ENCODE measurements at regions not wholly inside any gene's neighbourhood (a gene's known extent, or its start where the extent isn't known, plus 50 kb on each side); places are given as distances from the start of the nearest gene placed in this dataset.

DNA sequence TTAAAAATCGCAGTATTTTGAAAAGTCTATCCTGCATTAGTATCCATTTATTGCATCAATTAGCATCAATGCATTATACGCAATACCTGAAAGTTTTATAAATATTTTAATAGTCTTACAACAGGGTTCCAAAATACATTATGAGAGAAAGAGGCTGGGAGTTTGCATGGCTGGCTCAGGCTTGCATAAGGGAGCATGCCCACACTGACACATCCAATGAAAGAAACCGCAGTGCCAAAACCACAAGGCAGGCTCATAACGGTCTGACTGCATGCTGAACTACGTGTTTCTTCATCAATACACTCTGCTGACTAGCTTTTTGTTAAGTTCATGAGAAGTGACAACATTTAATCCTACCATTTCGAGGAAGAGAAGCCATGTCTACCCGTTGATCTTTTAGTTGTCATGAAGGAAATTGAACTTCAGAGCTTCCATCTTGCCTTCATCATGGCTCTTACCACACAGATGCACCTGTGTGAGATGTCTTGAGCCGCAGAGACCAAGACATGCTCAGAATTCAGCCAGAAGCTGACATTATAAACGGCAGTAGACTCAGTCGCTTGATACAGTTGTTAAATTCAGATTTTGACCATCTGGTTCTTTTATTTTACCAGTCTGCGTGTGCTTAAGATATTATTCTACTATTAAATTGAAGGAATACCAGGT is 168.8 kb upstream of the FRG1 start:
- TF ChIP-seq, protein P1, sequence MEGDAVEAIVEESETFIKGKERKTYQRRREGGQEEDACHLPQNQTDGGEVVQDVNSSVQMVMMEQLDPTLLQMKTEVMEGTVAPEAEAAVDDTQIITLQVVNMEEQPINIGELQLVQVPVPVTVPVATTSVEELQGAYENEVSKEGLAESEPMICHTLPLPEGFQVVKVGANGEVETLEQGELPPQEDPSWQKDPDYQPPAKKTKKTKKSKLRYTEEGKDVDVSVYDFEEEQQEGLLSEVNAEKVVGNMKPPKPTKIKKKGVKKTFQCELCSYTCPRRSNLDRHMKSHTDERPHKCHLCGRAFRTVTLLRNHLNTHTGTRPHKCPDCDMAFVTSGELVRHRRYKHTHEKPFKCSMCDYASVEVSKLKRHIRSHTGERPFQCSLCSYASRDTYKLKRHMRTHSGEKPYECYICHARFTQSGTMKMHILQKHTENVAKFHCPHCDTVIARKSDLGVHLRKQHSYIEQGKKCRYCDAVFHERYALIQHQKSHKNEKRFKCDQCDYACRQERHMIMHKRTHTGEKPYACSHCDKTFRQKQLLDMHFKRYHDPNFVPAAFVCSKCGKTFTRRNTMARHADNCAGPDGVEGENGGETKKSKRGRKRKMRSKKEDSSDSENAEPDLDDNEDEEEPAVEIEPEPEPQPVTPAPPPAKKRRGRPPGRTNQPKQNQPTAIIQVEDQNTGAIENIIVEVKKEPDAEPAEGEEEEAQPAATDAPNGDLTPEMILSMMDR (IDR thresholded peaks at IDR 0.05; ENCODE audit: insufficient read depth, low read depth, low read length, missing control alignments): no peak
- DNase-seq (ENCODE audit: low read depth): no peak
- no peak overlapping the region for H3K4me3 ChIP-seq (ENCODE audit: low read depth, low read length)

DNA sequence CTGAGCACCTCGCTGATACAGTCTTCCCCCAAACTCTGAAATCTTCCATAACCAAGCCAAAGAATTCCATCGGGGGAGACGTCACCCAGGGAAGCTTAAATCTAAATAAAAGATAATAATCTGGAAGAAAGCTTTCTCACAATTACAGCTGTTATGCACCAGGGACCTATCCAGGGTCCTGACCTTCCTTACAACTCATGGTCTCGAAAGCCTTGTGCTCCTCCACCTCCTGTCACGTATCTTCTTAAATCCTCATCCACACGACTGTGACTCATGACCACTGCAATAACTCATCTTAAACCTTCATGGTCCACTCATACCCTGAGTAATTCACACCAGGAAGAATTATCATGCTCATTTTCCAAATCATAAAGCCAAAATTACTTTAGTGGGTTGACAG is 166.8 kb upstream of the FRG1 start:
- no peak overlapping the region for H3K4me3 ChIP-seq (ENCODE audit: low read depth, low read length)
- DNase-seq (ENCODE audit: low read depth): no peak
- TF ChIP-seq, protein P1 (IDR thresholded peaks at IDR 0.05; ENCODE audit: insufficient read depth, low read depth, low read length, missing control alignments): no peak

DNA sequence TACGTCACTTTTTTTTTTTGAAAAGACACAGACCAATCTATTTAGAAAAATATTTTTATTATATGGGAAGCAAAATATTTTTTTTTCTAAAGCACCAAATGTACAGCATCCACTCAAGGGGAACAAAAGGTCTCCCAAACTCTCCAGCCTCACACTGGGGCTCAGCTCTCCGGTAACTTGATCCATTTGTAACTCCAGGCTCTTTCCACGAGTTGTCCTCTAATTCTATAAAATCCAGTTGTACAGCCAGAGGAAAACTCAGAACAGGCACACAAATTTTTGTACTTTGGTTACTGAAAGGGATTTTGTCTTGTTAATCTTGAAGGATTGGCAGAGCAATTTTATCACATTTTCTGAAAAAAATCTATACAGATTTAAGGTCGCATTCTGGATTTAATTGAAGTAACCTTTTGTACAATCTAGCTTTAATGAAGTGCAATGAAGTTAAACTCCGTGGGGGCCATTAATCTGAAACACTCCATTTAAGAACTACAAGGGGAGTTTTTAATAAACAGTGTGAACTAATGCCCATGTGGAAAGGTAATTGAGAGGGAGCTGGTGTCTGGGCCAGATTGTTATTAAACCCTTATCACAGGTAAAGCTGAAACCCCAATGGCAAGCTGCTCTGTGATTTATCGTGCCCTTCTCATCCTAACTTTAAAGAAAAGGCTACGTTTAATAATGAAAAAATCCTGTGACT is 161.2 kb upstream of the FRG1 start:
- TF ChIP-seq, protein P1 (IDR thresholded peaks at IDR 0.05; ENCODE audit: insufficient read depth, low read depth, low read length, missing control alignments): no peak
- no peak overlapping the region for H3K4me3 ChIP-seq (ENCODE audit: low read depth, low read length)
- DNase-seq (ENCODE audit: low read depth): no peak

DNA sequence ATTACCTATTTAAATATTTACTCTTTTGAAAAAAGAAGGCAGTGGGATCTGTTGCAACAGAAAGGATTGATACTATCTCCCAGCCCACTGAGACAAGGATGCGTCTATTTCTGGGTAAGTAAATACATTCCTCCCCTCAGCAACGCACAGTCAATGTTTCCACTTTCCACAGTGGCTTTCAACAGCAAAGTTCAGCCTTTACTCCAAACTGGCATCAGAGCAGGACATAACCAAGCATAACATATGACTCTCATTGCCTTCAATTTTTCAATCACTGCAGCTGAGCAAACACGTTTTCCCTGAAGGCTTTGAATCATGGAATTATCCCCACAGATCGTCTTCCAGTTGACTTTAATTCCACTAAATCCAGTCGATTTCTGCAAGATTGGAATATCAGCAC is 160.3 kb upstream of the FRG1 start:
- no peak overlapping the region for H3K4me3 ChIP-seq (ENCODE audit: low read depth, low read length)
- no peak for DNase-seq (ENCODE audit: low read depth)
- TF ChIP-seq, protein P1 (IDR thresholded peaks at IDR 0.05; ENCODE audit: insufficient read depth, low read depth, low read length, missing control alignments): no peak

DNA sequence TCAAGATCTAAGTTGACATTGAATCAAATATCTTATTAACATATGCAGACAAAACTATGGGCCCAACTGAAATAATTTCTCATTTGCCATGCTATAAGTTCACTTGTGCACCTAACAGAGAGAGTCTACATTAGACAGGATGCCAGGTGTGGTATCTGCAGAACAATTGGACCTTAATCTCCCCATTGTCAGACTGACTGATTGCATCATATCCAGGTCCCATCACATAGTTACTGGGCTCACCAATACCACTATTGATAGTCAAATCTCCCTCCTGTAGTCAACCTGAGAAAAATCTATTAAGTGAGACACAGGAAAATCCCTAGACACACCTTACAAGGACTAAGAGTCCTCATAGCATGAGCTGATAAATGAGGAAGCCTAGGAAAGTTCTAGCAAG is 156.0 kb upstream of the FRG1 start:
- DNase-seq (ENCODE audit: low read depth): no peak
- TF ChIP-seq, protein P1 (IDR thresholded peaks at IDR 0.05; ENCODE audit: insufficient read depth, low read depth, low read length, missing control alignments): no peak
- H3K4me3 ChIP-seq (ENCODE audit: low read depth, low read length): no peak overlapping the region

DNA sequence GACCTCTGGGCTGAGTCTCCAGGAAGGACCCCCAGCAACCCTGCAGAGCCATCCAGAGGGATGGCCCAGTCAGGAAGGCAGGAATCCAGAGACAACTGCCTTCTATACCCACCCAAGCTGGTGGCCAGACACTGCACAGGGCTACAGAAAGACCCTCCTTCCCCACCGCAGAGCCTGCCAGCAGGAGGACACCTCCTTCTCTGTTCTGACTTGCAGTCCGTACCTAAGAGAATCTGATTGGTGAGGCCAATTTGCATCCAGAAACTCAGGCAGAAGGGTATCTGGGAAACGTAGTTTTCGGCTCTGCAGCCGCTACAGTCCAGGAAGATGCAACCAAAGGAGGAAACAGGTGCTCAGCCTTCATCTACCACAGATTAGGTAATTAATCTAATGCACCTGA is 155.4 kb upstream of the FRG1 start:
- DNase-seq (ENCODE audit: low read depth): no peak
- TF ChIP-seq, protein P1 (IDR thresholded peaks at IDR 0.05; ENCODE audit: insufficient read depth, low read depth, low read length, missing control alignments): no peak
- no peak overlapping the region for H3K4me3 ChIP-seq (ENCODE audit: low read depth, low read length)
